ENCODE measurements at regions not wholly inside any gene's neighbourhood (a gene's known extent, or its start where the extent isn't known, plus 50 kb on each side); places are given as distances from the start of the nearest gene placed in this dataset.

- TF ChIP-seq POLR2A (IDR thresholded peaks at IDR 0.05) = no peak
- no peak for TF ChIP-seq EP300 (IDR thresholded peaks at IDR 0.05)
- TF ChIP-seq CTCF (IDR thresholded peaks at IDR 0.05) = no peak
- no peak for TF ChIP-seq POLR2AphosphoS5 (IDR thresholded peaks at IDR 0.05)
Measured at GRCh38 chr11:38330578-38330977, 1732.5 kb upstream of the RAG2 start.

Data from stomach (tissue), 4 donors.